OCI-LY7 (cell line): ENCODE measurements at regions not wholly inside any gene's neighbourhood (a gene's known extent, or its start where the extent isn't known, plus 50 kb on each side); places are given as distances from the start of the nearest gene placed in this dataset.

Experiments
- CTCF ChIP-seq: fragments of 200-600 bp; sonication (generic); conservative IDR thresholded peaks from 2 replicates; pipeline ENCODE4 v1.5.1; 2014; ENCODE audit warnings: mild to moderate bottlenecking, antibody characterized with exemption, low read length, moderate library complexity, mixed read lengths
- EZH2phosphoT487 ChIP-seq: fragments of 200-600 bp; sonication (generic); IDR thresholded peaks from 2 replicates; pipeline ENCODE4 v1.6.1; 2018; ENCODE audit warnings: low read depth, borderline replicate concordance, mild to moderate bottlenecking, mixed run types, antibody characterized with exemption, low read length, moderate library complexity, mixed read lengths

- TF ChIP-seq CTCF (no peak), EZH2phosphoT487 (no peak)
Measured at GRCh38 chr7:155919391-155920067, 107.3 kb upstream of the SHH start.
